HG03103 (cell line): ENCODE measurements at regions not wholly inside any gene's neighbourhood (a gene's known extent, or its start where the extent isn't known, plus 50 kb on each side); places are given as distances from the start of the nearest gene placed in this dataset.

Experiments used
- ATAC-seq: cut with Tn5 transposase; IDR thresholded peaks from one replicate; pipeline ENCODE4 v1.9.1; 2021; ENCODE audit warnings: low read depth; ENCODE audit not compliant: unreplicated experiment

- no peak for ATAC-seq
These were observed 168.0 kb downstream of the DACT1 start for GRCh38 chr14:58805605-58806409.

- ATAC-seq, result no peak
These were observed 169.4 kb downstream of the DACT1 start for GRCh38 chr14:58807191-58807590.

GRCh38 chr14:58808828-58809227 is 171.1 kb downstream of the DACT1 start:
- ATAC-seq, result no peak

- ATAC-seq, result no peak
These were observed 171.8 kb downstream of the DACT1 start for GRCh38 chr14:58809520-58809919.

- ATAC-seq, result peak; percentile 76
These were observed 174.5 kb downstream of the DACT1 start for GRCh38 chr14:58812050-58812910.

GRCh38 chr14:58813745-58814144 is 176.0 kb downstream of the DACT1 start:
- no peak for ATAC-seq

GRCh38 chr14:58814466-58814865 is 176.7 kb downstream of the DACT1 start:
- no peak for ATAC-seq

- ATAC-seq, result no peak
These were observed 177.5 kb downstream of the DACT1 start for GRCh38 chr14:58815161-58815701.

DNA sequence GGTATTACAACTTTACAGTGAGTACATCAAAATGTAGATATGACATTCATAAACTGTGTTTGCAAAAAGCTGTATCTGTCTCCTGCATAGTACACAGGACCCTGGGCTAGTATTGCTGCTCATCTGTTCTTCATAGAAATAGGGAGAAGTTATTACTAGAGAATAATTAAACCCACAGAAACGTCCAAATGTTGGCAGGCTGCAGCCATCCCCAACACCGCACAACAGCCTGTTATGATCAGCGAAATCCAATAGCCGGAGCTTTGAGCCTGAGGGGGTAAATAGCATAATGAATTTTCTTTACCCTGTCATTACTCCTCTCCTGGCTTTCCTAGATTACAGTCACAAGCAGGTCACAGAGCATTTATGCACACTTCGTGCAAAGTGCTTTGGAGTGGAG is 178.0 kb downstream of the DACT1 start:
- ATAC-seq, result no peak

GRCh38 chr14:58816416-58817115 is 178.8 kb downstream of the DACT1 start:
- ATAC-seq, result no peak

GRCh38 chr14:58817846-58818245 is 180.1 kb downstream of the DACT1 start:
- ATAC-seq, result no peak

- ATAC-seq, result no peak
These were observed 182.3 kb downstream of the DACT1 start for GRCh38 chr14:58820032-58820431.

DNA sequence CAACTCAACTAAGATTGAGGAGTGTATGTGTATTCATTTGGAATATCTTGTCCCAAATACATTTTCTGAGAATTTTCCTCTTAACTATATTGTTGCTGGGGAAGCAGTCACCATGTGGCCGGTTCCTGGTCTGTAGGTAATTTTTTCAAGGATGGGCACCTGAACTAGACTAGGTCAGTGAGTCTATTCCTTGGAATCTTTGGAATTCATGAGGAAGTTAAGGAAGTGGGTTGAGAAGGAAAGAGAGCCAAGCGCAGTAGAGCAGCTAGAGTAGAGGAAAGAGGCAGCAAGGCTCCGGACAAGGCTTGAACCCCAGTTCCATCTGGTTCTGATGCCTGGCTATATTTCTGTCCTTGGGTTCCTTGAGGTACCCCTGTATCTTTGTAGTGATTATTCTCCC is 183.7 kb downstream of the DACT1 start:
- ATAC-seq, result no peak

GRCh38 chr14:58822856-58823255 is 185.1 kb downstream of the DACT1 start:
- ATAC-seq, result no peak

DNA sequence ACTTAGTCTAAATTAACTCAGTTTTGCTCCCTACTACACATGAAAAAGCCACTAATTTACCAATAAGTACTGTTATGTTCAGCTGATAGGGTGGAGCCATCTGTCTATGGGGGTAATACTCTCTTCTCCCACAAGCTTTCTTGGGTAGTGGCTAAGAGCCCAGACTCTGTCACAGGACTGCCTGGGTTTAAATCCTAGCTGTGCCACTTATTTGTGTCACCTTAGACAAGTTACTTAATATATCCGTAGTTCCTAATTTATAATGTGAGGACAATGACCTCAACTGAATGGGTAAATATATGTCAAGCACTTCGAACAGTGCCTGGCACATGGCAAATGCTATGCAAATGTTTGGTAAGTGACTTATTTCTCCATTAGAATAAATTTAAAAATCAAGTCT is 185.6 kb downstream of the DACT1 start:
- no peak for ATAC-seq

DNA sequence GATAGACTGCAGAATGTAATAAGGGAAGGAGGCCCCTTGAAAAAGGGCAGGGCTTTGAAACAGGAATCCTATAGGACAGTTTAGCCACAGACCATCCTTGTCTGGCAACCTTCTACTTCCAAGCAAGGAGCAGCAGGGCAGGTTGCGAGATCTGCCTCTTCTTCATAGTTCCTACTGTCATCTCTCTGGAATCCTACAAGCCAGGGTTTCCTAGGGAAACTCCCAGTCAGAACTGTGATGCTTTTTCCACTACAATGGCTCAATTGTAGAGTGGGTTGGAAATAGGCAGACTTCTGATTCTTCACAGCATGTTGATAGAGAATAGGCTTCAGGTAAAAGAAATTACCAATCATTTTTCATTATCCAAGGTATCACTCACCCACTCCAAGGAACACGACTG is 186.3 kb downstream of the DACT1 start:
- ATAC-seq, result no peak

DNA sequence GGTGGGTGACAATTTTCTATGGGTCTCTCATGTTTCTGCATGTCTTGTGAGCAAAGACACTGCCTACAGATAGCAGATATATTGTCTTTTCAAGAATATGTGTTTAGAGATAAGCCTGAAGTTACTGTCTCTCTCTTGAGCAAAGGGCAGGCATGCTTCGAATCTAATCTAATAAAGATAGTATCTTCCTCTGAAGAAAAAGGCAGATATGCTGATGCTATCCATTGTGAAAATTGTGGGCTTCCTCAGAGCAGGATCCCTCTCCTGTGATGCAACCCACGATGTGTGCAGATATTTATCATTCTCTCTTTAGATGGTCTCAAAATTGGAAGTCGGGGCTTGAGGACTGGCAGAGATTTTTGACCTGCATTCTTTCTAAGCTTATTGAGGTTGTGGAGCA is 187.0 kb downstream of the DACT1 start:
- ATAC-seq, result no peak

GRCh38 chr14:58825606-58826005 is 187.8 kb downstream of the DACT1 start:
- no peak for ATAC-seq

GRCh38 chr14:58826845-58827686 is 189.3 kb downstream of the DACT1 start:
- no peak for ATAC-seq

DNA sequence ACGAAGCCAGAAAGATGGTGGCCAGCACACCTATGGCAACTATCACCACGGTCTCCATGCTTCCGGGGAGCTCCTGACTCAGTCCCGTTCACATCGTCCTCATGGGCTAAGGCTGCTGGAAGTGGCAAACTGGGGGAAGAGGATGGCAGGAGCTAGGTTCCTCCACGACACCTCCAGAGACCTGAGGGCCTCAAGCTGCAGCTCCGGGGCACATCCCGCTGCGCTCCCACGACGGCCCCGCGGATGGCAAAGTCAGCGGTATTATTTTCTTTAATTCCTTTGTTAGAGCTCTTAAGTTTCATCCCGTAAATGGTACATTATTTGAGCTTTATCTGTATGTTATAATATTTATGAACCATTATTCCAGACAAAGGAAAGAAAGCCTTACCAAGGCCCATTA is 190.5 kb downstream of the DACT1 start:
- ATAC-seq, result no peak
